NCI-H1048 (cell line): ENCODE measurements at regions not wholly inside any gene's neighbourhood (a gene's known extent, or its start where the extent isn't known, plus 50 kb on each side); places are given as distances from the start of the nearest gene placed in this dataset.
"Not testable (repeated sequence)": the region's sequence is repeated elsewhere in the genome, so short reads cannot be mapped to it uniquely, and the experiment has no call there.

ENCODE experiments used
- DNase-seq: peaks from one replicate; lab custom pipeline; 2025; lab: John Stamatoyannopoulos, UW

DNA sequence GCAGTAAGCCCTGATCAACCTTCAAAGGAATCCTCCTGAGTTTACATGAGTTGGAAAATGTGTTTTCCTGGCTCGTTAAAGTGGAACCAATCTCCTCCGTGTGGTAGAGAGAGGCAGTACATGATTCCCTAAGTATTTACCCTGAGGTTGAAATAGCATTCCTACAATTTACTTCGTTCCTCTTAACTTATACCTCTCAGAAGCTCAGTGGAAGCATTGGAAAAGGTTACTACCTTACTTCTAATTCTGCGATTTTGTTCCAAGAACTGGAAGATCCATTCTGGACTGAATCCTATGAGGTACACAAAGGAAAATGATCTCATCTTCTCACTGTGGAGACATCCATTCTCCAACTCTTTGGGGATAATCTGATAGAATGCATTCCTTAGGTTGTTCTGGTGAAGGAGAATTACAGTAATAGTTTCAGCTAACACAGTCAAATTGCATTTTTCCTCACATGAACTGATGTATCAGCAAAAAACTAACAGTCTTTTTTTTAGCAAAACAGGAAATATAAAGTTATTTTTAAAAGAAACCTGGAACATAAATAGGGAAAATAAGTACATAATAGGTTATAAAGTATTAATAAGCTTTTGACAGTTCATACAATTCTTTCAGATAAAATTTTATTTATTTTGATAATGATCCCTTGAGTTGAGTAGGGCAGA lies 475.6 kb downstream of the PDZRN4 start:
- DNase-seq = no peak

DNA sequence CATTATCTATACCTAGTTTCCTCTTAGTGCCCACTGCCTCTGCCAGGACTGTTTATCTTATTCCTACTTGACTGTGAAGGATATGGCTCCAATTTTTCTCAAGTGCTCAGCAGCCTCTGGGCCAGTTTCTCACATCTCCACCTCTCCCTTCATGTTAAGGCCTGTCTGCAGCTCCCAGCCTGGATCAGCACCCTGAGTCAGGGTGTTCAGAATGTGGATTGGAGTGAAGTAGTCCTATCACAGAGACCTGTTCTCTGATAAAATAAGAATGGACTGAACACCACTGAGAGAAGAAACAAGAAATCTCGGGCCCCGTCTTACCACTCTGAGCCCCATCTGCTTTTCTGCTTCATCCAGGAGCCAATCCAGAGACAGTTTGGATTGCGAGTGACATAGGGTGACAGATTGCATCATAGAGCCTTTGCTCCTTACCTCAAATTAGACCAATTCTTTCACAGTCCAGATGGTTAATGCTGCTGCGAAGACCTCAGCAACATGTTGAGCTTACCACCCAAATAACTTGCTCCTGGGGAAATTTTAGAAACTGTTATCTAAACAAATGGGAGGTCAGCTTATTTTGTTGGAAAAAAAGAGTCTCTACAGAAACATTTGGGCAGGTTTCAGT lies 473.1 kb downstream of the PDZRN4 start:
- no peak for DNase-seq

DNA sequence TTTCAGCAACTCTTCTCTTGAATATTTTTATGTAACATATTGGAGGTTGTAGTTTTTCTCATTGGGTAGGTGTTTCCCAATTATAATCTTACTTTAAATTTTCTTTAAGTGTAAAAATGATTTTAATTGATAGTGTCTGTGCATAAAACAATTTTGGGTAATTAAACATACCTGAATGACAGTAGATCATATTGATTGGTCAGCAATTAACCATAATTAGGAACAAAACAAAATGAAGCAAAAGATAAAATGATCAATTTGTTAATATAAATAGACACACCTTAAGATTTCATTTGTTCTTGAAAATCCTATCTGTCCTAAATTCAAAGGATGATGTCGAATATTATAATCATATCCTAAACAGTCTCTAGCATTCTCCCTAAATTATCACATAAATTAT lies 468.3 kb downstream of the PDZRN4 start:
- DNase-seq = no peak

DNA sequence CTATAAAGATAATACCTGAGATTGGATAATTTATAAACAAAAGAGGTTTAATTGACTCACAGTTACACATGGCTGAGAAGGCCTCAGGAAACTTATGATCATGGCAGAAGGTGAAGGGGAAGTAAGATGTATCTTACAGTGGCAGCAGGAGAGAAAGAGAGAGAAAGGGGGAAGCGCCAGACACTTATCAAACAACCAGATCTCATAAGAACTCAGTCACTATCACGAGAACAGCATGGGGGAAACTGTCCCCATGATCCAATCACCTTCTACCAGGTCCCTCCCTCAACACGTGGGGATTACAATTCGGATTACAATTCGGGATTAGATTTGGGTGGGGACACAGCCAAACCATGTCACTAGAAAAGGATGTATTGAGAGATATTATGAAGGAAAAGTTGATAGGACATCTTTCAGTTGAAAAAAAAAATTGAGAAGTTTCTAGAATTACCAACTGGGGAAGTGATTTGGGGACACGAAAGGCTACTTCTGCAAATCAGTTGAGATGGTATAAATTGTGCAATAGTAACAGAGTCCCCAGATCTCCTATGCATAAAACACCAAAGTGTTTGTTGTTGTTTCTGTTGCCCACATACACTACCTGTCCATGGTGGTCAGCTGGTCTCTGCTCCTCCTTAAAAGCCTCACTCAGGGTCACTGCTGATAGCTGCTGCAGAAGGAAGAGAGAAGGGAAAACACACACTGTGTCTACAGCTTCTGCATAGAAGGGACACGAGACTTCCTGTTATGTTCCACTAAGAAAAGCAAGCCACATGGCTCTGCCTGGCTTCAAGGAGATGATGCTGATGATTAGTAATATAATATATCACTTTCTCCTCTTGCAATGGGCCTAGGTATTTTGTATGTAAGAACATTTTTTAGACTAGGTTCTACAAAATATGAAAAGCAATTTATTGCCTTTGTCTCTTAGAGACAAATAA lies 465.5 kb downstream of the PDZRN4 start:
- no peak for DNase-seq

DNA sequence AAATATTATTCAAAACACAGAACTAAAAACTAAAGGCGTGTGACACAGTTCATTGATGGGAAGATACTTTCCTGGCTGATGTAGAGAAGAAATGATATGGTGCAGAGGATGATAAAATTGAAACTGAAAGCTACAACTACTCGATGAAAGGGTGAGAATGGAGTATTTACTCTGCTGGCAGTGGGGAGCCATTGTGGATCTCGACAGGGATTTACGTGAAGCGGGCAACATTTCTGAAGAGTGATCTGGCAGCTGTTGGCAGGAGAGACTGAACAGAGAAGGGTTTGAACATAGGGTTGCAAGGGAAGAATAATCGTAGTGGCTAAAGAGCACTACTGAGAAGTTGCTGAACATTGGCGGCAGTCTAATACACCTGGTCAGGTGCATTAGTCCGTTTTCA lies 464.9 kb downstream of the PDZRN4 start:
- DNase-seq = no peak

DNA sequence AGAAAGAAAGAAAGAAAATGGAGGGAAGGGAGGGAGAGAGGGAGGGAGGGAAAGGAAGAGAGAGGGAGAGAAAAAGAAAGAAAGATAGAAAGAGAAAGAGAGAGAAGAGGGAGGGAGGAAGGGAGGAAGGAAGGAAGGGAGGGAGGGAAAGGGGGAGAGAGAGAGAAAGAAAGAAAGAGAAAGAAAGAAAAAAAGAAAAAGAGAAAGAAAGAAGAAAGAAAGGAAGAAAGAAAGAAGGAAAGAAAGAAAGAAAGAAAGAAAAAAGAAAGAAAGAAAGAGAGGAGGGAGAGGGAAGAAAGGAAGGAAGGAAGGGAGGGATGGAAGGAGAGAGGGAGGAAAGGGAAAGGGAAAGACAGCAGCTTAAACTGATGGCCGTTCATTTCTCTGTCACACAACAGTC lies 457.5 kb downstream of the PDZRN4 start:
- DNase-seq = no peak

DNA sequence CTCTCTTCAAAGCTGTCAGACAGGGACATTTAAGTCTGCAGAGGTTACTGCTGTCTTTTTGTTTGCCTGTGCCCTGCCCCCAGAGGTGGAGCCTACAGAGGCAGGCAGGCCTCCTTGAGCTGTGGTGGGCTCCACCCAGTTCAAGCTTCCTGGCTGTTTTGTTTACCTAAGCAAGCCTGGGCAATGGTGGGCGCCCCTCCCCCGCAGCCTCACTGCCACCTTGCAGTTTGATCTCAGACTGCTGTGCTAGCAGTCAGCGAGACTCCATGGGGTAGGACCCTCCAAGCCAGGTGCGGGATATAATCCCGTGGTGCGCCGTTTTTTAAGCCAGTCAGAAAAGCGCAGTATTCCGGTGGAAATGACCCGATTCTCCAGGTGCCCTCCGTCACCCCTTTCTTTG lies 454.7 kb downstream of the PDZRN4 start:
- DNase-seq = not testable (repeated sequence)

DNA sequence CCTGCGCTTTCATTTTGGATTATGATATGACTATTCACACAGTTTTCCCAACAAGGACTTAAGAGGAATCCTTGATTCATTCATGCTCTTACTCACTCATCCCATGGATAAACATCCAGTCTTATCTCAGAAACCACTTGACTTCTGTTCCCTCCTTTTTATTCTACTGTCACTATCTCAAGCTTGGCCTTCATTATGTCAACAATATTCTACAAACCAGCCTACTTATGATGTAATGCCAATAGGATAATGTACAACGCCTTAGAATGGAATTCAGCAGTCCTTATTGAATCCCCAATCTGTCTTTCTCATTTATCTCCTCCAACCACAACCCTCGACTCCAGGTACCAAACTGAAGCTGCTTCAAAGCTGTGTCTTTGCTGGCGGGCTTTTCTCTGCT lies 448.5 kb downstream of the PDZRN4 start:
- DNase-seq = no peak

DNA sequence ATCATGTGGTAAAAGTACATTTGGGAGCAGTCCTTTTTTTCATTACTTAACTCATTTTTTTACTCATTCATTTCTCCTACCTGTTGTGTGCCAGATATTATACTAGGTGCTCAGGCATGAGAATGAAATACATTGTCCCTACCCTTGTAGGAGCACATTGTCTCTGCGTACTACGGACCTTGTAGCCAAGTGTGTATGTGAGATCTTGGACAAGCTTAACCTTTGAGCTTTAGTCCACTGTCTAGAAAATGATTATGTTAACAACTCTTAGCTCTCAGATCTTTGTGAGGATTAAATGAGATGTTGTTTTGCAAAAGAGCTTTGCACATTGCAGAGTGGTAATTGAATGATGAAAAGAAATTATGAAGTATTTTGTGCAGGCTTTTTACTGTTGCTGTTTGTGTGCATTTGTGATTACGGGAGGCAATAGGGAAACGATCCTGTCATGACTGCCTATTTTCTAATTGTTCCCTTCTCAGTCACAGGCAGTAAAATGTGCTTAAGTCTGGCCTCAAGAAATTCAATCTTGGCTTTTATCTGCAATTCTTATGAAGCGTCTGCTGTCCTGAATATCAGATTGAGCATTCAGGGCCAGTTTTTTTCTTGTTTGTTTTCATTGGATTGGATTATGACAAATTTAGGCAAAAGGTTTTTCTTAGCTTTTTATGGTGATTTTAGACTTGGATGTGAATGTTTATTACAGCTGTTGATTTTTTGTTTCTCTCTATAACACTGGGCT lies 447.7 kb downstream of the PDZRN4 start:
- no peak for DNase-seq

DNA sequence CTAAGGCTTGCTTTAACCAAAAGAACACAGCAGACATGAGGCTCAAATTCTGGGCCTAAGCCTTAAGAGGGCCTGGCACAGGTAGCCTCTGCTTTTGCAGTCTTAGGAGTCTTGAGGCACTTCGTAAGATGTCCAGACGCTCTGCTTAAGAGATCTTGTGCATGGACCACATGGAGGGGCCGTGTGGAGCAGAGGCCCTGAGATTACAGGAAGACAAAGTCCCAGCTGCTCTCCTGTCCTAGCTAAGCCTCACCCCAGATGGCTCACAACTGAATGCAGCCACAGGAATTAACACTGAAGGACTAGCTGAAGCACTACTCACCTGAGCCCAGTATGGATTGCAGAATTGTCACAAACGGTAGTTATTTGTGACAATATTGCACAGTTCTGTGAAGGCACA lies 446.0 kb downstream of the PDZRN4 start:
- DNase-seq = no peak

DNA sequence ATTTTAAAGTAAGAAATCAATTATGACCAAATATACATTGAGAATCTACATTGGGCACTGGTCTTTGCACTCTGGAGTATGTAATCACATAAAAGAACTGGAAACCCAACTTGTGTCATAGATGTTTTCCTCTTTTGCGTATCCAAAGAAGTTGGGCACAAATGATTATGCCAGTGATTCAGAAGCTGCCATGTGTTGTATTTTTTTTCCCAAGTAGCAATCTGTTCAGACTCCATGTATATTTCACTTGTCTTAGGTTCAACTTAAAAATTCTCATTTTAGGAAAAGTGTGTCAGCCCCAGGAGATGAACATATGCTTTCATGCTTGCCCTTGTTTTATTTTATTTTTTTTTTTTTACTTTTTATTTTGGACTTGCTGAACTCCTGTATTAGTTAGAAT lies 441.5 kb downstream of the PDZRN4 start:
- no peak for DNase-seq

DNA sequence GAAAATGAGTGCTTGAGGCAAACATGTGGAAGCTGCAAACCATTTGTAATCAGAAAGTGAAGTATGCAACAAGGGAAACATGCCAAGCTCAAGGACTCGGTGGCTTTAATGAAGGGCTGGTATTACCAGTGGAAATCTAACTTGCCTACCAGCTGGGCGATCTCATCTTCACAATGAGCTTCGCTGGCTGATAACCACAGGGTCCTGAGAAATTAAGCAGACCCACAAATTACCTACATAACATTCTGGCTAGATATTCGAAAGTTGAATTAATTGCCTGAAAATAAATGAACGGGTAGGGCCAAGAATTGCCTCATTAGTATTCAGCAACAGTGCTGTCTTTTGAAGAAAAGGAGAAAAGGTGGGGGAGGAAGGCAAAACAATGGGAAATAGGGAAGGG lies 439.4 kb downstream of the PDZRN4 start:
- DNase-seq = no peak

DNA sequence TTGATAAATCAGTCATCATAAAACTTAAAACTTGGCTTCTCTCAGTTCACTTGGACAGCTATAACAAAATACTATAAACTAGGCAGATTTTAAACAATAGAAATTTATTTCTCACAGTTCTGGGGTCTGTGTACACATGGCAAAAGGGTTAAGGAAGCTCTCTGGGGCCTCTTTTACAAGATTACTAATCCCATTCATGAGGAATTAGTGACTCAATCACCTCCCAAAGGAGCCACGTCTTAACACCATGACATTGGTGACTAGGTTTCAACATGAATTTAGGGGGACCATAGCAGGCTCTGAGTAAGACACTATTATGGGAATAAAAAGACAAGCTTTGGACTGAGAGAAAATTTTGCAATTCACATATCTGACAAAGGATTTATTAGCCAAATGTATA lies 436.5 kb downstream of the PDZRN4 start:
- DNase-seq = no peak
